NCI-H128 (cell line): ENCODE measurements at regions not wholly inside any gene's neighbourhood (a gene's known extent, or its start where the extent isn't known, plus 50 kb on each side); places are given as distances from the start of the nearest gene placed in this dataset.

Experiments used
- DNase-seq: peaks from one replicate; lab custom pipeline; 2025; ENCODE audit not compliant: unreplicated experiment; lab: John Stamatoyannopoulos, UW

DNA sequence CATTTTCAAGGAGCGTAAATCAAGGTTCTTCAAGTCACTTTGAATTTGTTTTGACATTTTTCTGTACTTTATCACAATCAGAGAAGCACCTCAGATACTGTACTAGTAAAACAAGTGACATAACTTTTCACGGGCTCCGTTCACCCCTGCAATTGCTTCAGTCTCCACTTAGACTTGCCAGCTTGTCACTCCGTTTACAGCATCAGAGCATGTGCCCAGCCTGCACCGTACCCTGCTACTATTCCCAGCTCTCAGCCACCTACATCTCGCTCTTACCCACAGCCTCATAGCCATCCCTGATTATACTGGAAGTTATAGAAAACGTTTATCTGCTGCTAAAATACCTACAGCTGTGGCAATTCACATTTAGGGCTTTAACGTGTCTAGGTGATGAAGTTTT, 135.3 kb upstream of the TENM3 start:
- no peak for DNase-seq

DNA sequence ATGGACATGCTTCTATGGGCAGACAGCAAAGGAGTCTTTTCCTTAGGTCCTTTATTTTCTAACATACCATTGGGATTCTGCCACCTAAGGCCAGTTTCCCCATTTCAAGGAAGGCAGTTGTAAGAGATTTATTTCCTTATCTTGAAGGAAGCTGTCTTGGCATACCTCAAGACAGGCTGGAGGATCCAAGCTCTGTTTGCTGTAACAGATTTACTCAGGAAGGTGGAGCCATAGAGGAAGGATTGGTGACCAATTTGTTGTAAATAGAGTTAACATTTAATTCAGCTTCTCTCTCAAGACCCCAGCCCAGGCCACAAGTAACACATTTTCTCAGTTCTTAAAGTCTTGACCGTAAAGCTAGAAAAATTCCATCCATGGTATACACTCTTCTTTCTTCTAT, 131.6 kb upstream of the TENM3 start:
- no peak for DNase-seq

GRCh38 chr4:182113779-182114178, 129.4 kb upstream of the TENM3 start:
- no peak for DNase-seq

DNA sequence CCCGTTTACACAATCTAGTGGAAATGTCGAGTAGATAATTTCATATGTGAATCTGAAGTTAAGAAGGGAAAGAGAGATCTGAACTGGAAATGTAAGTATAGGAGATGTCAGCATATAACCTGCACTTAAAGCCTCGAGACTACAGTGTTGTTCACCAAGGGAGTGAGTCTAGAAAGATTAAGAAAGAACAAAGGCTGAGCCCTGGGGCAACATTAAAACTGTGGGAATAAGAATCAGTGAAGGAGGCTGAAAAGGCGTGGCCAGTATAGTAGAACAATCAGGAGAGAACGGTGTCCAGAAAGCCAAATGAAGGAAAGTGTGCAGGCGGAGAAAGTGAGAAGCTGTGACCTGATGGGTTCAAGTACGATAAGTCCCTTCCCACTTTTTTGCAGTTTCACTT, 118.8 kb upstream of the TENM3 start:
- no peak for DNase-seq

DNA sequence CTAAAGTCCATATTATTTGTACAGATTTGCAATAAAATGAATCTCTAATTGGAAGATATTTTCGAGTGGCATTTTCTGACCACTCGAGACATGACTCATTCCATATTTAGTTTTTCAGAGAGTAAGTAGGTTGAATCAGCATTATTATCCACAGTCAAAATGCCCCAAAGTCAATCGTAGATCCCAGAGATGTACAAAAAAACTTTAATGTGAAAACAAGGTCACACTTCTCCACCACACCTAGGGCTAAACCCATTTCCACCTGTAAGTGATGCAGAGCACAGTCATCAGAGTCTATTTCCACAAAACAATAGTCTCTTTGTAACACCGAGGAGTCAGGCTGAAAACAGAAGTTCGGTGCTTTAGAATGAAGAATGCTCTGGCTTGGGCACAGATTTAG, 117.1 kb upstream of the TENM3 start:
- no peak for DNase-seq

GRCh38 chr4:182126603-182127002, 116.6 kb upstream of the TENM3 start:
- DNase-seq, result no peak

GRCh38 chr4:182133033-182133432, 110.2 kb upstream of the TENM3 start:
- DNase-seq, result no peak

GRCh38 chr4:182134261-182134660, 108.9 kb upstream of the TENM3 start:
- no peak for DNase-seq

DNA sequence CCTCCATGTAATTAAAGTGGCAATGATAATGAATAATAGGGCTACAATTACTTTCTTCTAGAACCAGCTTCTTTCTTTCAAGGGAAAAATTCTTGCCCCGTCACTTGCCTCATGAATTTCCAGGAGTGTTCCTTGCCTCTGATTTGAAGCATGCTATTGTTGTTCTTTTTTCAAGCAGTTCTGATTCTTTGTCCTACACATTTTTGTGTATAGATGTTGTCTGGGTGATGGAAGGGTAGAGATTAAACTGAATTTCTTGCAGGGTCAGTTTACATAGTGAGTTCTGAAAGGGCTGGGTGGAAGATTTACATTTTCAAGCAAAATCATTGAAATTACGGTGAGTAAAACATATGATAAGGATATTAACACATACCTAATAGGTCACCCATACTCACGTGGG, 107.0 kb upstream of the TENM3 start:
- DNase-seq, result no peak

DNA sequence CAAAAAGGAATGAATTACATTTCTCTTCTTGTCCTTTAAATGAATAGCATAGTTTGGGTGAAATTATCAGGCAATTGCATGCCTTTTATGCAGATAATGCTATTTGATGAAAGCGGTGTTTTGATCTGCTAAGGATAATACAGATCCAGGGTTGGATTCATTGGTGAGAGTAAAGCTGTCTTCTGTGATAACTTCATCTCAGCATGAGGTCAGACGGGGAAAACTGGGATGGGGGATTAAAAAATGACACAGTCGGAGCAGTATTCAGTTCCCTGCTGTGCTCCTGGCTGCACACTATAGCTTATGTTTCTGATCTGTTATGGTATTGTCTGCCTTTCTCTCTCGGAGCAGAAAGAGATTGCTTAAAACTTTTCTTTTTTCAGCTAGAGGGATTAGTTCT, 105.9 kb upstream of the TENM3 start:
- no peak for DNase-seq

DNA sequence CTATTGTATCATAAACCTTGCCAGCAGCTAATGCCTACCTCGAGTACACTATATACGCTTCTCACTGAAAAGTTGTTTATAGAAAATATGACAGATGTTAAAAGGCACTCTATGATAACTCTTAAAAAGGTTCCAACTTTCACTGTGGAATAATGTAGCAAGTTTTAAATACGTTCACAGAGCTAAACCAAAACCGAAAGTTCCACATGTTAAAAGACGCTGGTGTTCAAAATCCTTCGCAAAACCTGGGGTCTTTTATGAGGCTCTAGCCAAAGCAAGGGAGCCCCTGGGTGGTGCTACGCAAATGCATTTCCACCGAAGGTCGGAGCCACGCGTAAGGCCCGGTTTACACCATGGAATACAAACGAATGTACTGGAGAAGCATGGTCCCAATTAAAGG, 103.7 kb upstream of the TENM3 start:
- DNase-seq, result no peak

DNA sequence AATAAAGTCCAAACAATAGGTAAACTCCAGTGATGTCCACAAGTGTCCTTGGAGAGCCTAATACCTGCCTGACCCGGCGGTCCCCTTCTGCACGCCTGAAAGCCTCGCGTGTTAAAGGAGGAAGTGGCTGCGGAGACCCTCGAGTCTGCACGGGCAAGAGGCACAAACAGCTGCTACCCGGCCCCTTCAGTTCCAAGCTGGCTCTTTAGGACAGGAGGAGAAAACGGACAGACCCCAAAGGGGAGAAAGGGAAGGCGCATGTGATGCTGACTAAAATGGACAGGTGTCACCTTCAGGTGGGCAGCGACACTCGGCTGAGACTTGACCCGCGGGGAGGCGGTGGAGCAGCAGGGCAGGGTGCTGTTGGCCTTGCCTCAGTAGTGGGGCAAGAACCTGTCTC, 102.7 kb upstream of the TENM3 start:
- no peak for DNase-seq

- no peak for DNase-seq
Measured at GRCh38 chr4:182141061-182141460, 102.1 kb upstream of the TENM3 start.

DNA sequence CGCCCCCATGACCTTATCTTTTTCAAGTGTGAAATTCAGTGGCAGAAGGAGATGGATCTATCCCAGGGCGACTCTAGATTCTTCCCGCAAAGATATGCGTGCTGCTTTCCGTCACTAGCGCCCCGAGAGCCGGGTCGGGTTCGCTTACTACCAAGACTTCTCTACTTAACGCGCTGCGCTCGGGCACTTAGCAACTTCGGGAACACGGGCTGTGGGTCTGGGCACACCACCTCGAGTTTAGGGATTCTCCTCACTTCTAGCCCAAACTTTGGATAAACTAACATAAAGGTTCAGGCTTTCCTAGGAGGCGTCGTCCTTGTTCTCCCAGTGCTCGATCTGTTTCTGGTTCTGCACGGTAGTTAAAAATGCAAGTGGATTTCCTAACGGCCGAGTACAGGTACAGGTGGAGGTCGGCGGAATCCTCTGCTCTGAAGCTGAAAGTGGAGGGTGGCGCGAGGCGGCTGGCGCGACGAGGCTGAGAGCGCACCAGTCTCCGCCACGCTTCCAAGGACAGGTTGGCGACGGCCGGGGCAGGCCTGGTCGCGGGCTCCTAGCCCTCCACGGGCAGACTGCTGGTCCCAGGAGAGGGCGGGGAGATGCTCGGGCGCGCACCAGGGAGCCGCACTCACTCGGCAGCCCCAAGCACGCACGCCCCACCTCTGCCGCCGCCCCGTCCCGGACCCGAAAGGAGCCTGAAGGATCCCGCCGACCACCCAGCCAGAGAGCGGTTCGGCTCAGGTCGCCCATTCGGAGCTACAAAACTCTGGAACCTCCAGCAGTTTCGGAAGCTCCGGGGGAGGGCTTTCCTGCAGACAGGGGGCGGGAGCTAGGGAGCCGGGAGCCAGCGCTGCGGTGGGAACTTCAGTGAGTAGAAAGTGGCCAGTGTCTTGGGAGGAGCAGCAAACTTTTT, 100.8 kb upstream of the TENM3 start:
- no peak for DNase-seq

GRCh38 chr4:182143086-182143821, 99.9 kb upstream of the TENM3 start:
- no peak for DNase-seq

DNA sequence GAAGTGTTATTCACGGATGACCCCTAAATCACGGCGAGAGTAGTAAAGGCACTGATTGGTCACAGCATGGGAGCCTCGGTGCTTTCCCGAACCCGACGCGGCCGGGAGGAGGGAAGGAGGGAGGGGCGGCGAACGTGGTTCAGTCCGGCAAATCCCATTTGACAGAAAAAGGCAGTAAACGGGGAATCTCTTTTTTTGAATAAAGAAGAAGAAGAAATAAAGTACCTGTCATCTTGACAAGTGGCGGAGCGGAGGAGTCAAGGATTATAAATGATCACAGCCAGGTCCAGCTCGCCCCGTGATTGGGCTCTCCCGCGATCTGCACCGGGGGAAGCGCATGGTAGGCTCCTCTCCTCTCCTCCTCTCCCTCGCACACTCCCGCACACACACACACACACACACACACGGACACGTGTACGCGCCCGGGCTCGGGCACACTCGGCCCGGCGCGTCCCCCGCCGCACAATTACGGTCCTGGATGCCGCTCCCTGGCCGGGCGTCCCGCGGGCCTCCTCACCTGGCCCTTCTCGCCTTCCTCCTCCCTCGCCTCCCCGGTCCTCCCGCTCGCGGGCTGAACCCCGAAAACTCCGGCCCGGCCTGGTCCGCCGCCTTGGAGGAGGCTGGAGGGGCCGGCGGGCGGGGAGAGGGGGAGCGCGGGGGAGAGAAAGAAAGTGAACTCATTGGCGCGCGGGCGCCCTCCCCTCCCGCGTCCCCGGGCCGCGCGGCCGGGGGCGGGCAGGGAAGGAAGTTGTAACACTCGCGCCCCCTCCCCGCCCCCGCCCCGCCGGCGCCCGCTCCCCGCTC, 99.2 kb upstream of the TENM3 start:
- DNase-seq, result peak; percentile 16

DNA sequence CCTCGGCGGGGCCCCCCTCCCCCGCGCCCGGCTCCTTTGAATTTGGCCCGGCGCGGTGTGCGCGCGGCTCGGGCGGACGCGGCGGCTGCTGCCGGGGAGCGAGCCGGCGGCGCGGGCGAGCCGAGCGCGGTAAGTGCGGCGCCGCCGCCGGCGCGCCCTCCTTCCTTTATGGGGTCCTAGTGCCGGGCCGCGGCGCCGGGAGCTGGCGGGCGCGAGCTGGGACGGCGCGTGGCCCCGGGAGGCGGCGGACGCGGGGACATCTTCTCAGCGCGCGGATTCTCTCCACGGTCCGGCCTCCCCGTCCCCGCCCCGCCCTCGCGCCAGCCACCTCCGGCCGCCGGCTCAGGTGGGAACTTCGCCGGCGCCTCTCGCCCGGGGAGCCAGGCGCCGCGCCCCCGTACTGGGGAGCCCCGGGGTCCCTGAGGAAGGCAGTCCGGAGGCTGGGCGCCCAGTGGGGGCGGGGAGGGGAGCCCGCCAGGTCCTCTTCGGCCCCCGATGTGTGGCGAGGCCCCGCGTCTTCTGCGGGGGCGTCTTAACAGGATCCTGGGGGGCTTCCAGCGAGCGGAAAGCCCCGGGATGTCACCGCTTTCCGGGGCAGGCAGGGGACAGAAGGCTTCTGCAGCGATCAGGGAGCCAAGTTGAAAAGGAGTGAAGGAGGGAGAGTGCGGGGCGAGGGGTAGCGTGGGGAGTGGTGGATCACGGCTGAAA, 98.4 kb upstream of the TENM3 start:
- DNase-seq, result no peak

- DNase-seq, result no peak
Measured at GRCh38 chr4:182145334-182145905, 97.8 kb upstream of the TENM3 start.

- no peak for DNase-seq
Measured at GRCh38 chr4:182147391-182147790, 95.8 kb upstream of the TENM3 start.

DNA sequence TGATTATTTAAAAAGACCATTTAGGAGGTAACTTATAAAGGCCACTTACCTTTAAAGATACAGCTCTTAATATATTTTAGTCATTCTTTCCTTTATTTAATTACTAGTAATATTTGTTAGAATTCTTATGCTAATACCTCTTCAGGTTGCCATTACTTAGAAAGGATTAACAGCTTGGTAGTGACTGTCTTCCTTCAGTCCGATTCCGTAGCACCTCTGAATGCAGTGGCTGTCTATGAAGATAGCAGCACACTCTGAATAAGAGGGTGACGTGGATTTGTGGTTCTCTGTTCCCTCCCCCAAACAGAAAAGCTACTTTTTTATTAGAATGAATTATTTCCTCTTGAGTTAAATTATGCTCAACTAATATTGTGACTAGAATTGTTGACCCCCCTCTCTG, 92.6 kb upstream of the TENM3 start:
- no peak for DNase-seq

DNA sequence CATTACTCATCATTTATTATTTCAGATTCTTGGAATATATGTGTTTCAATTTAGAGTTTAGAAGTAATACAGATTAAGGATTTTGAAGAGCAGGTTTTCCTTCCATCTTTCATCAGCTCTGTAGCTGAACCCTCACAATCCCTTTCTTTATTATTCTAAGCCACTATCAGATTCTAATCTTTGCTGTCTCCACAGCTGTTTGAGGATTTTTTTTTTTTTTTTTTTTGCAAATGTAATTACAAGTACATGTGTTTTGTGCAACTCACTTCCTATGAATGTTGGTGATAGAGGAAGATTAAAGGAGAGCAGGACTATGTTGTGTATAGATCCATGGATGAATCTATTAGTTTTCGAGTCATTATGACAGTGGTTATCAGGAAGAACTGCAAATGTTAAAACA, 87.4 kb upstream of the TENM3 start:
- DNase-seq, result no peak
